ENCODE measurements at regions not wholly inside any gene's neighbourhood (a gene's known extent, or its start where the extent isn't known, plus 50 kb on each side); places are given as distances from the start of the nearest gene placed in this dataset.

- Histone ChIP-seq H3K4me3 (ENCODE audit: control extremely low read depth in 1 of 5, extremely low read depth in 1 of 5, insufficient read depth in 1 of 5, low read depth in 2 of 5, low read length in 4 of 5) (no peak overlapping the region), H3K79me2 (ENCODE audit: control insufficient read depth, insufficient read depth, low read length) (no peaks in the 10 kb centered on the region), H3K9me3 (ENCODE audit: control extremely low read depth in 1 of 3, control insufficient read depth in 2 of 3, insufficient read depth in 1 of 3, low read length in 2 of 3) (peaks cover 0 to 10% (median 3%) of the 10 kb centered on the region in 3 donors), H3K9ac (ENCODE audit: low read length) (no peak overlapping the region), H3K27ac (ENCODE audit: low read length in 2 of 2) (no peak overlapping the region), H4K20me1 (ENCODE audit: control insufficient read depth, insufficient read depth, low read length, poor library complexity, severe bottlenecking) (no peaks in the 10 kb centered on the region), H3K4me1 (ENCODE audit: control insufficient read depth in 2 of 2, insufficient read depth in 2 of 2, low read length in 2 of 2) (peaks cover 22% of the 10 kb centered on the region in 2 donors), H3K4me2 (replicated peaks; ENCODE audit: low read depth, low read length, poor library complexity, severe bottlenecking) (no peak overlapping the region), H2AFZ (ENCODE audit: insufficient read depth, low read depth, low read length, poor library complexity, severe bottlenecking) (no peak overlapping the region), H3K27me3 (replicated peaks in 1 of 4; ENCODE audit: control extremely low read depth in 1 of 4, control insufficient read depth in 3 of 4, insufficient read depth in 4 of 4, low read length in 3 of 4) (peaks cover 0 to 4% (median 2%) of the 10 kb centered on the region in 4 experiments), H3K36me3 (replicated peaks in 1 of 2; ENCODE audit: control extremely low read depth in 1 of 2, control insufficient read depth in 1 of 2, extremely low read depth in 1 of 2, insufficient read depth in 2 of 2, low read length in 1 of 2) (no peaks in the 10 kb centered on the region)
- intact Hi-C loops (cut with micrococcal nuclease): no loop called here
- ChIA-PET POLR2A (no interaction called here), CTCF (interaction anchor here (0.7 kb wide), 1 partner anchor 258 kb away, joined by 3 read pairs; no protein-coding TSS in a partner anchor)
- Mint-ChIP-seq H3K9me3 (ENCODE audit: insufficient read depth) (peaks cover 4% of the 10 kb centered on the region), H3K4me3 (no peak overlapping the region), H3K4me1 (peaks cover 32% of the 10 kb centered on the region), H3K27ac (no peak overlapping the region), H3K27me3 (peaks cover 38% of the 10 kb centered on the region)
- 87% methylated on average over 3 of the region's 4 CpGs for WGBS (ENCODE audit: insufficient coverage)
- TF ChIP-seq CTCF (IDR thresholded peaks at IDR 0.05): no peak
- TF ChIP-seq EZH2 (IDR thresholded peaks at IDR 0.05; ENCODE audit: borderline replicate concordance, insufficient read depth, low read depth, low read length, poor library complexity, severe bottlenecking): no peak
- no peak for ATAC-seq (ENCODE audit: low read depth)
- DNase-seq: no peak
Observed at GRCh38 chr3:187921391-187922074, 176.3 kb upstream of the BCL6 start.

GRCh38 chr3:187922704-187923416 is 177.6 kb upstream of the BCL6 start:
- Histone ChIP-seq H3K79me2 (ENCODE audit: control insufficient read depth, insufficient read depth, low read length) (no peaks in the 10 kb centered on the region), H3K4me1 (ENCODE audit: control insufficient read depth in 2 of 2, insufficient read depth in 2 of 2, low read length in 2 of 2) (peaks cover 22 to 24% of the 10 kb centered on the region in 2 donors), H3K27ac (ENCODE audit: low read length in 2 of 2) (no peak overlapping the region), H3K4me3 (ENCODE audit: control extremely low read depth in 1 of 5, extremely low read depth in 1 of 5, insufficient read depth in 1 of 5, low read depth in 2 of 5, low read length in 4 of 5) (no peak overlapping the region), H4K20me1 (ENCODE audit: control insufficient read depth, insufficient read depth, low read length, poor library complexity, severe bottlenecking) (no peaks in the 10 kb centered on the region), H3K36me3 (replicated peaks in 1 of 2; ENCODE audit: control extremely low read depth in 1 of 2, control insufficient read depth in 1 of 2, extremely low read depth in 1 of 2, insufficient read depth in 2 of 2, low read length in 1 of 2) (no peaks in the 10 kb centered on the region), H3K4me2 (replicated peaks; ENCODE audit: low read depth, low read length, poor library complexity, severe bottlenecking) (no peak overlapping the region), H3K9me3 (ENCODE audit: control extremely low read depth in 1 of 3, control insufficient read depth in 2 of 3, insufficient read depth in 1 of 3, low read length in 2 of 3) (peaks cover 0 to 10% (median 3%) of the 10 kb centered on the region in 3 donors), H3K27me3 (replicated peaks in 1 of 4; ENCODE audit: control extremely low read depth in 1 of 4, control insufficient read depth in 3 of 4, insufficient read depth in 4 of 4, low read length in 3 of 4) (no peaks in the 10 kb centered on the region), H3K9ac (ENCODE audit: low read length) (no peak overlapping the region), H2AFZ (ENCODE audit: insufficient read depth, low read depth, low read length, poor library complexity, severe bottlenecking) (no peak overlapping the region)
- CTCF ChIA-PET: no interaction called here
- H3K27ac Mint-ChIP-seq: no peak overlapping the region
- POLR2A ChIA-PET: interaction anchor here (0.7 kb wide), 1 partner anchor 499 kb away, joined by 3 read pairs; no protein-coding TSS in a partner anchor
- TF ChIP-seq EZH2 (IDR thresholded peaks at IDR 0.05; ENCODE audit: borderline replicate concordance, insufficient read depth, low read depth, low read length, poor library complexity, severe bottlenecking) (no peak), CTCF (IDR thresholded peaks at IDR 0.05) (no peak)
- ATAC-seq (ENCODE audit: low read depth) (no peak), DNase-seq (no peak)
- no CpG with 5 or more reads among the region's 3 CpGs for WGBS (ENCODE audit: insufficient coverage)
- peaks cover 4% of the 10 kb centered on the region for H3K9me3 Mint-ChIP-seq (ENCODE audit: insufficient read depth)
- H3K4me1 Mint-ChIP-seq: peaks cover 36% of the 10 kb centered on the region
- peaks cover 33% of the 10 kb centered on the region for H3K27me3 Mint-ChIP-seq
- intact Hi-C loops (cut with micrococcal nuclease): no loop called here
- no peak overlapping the region for H3K4me3 Mint-ChIP-seq

All from B cell (primary cell).